Hepatocyte (in vitro differentiated cells): ENCODE measurements at regions not wholly inside any gene's neighbourhood (a gene's known extent, or its start where the extent isn't known, plus 50 kb on each side); places are given as distances from the start of the nearest gene placed in this dataset.

Experiments used
- EZH2 ChIP-seq: fragments of 200-600 bp; sonication (generic); IDR thresholded peaks from 2 replicates; pipeline ENCODE4 v1.6.1; 2016; ENCODE audit warnings: antibody characterized with exemption, mild to moderate bottlenecking, borderline replicate concordance
- TF ChIP-seq, protein P1 (sequence below): fragments of 200-600 bp; sonication (generic); IDR thresholded peaks from 2 replicates; pipeline ENCODE4 v1.5.1; 2016; ENCODE audit warnings: antibody characterized with exemption, mild to moderate bottlenecking; ENCODE audit not compliant: poor library complexity

DNA sequence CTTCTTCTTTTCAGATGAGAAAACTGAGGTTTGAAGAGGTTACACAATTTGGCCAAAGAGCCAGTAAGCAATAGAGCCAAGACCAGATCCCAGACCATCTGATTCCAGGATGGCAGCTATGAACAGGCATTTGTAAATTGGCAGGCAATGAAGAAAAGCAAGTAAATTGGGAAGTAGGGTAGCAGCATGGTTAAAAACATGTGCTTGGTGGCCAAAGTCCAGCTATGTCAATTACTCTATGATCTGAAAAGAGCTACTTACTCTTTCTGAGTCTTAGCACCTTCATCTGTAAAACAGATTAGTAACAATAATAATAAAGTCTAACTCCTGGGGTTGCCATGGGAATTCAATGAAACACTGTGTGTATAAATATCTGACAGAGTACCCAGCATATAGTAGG lies 60.2 kb upstream of the MDM1 start:
- TF ChIP-seq EZH2 = no peak
- TF ChIP-seq, protein P1, sequence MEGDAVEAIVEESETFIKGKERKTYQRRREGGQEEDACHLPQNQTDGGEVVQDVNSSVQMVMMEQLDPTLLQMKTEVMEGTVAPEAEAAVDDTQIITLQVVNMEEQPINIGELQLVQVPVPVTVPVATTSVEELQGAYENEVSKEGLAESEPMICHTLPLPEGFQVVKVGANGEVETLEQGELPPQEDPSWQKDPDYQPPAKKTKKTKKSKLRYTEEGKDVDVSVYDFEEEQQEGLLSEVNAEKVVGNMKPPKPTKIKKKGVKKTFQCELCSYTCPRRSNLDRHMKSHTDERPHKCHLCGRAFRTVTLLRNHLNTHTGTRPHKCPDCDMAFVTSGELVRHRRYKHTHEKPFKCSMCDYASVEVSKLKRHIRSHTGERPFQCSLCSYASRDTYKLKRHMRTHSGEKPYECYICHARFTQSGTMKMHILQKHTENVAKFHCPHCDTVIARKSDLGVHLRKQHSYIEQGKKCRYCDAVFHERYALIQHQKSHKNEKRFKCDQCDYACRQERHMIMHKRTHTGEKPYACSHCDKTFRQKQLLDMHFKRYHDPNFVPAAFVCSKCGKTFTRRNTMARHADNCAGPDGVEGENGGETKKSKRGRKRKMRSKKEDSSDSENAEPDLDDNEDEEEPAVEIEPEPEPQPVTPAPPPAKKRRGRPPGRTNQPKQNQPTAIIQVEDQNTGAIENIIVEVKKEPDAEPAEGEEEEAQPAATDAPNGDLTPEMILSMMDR = no peak
